GM12875 (cell line): ENCODE measurements at regions not wholly inside any gene's neighbourhood (a gene's known extent, or its start where the extent isn't known, plus 50 kb on each side); places are given as distances from the start of the nearest gene placed in this dataset.

Source experiments
- H3K4me3 ChIP-seq: one replicate; pipeline ENCODE4 v1.5.1; 2011; ENCODE audit warnings: low read depth, low read length, control low read depth
- CTCF ChIP-seq: IDR thresholded peaks from 2 replicates; pipeline ENCODE4 v1.5.1; 2011; ENCODE audit warnings: low read depth, mild to moderate bottlenecking, control low read depth, inconsistent platforms, low read length, moderate library complexity, borderline replicate concordance; ENCODE audit not compliant: insufficient read depth

GRCh38 chr1:98044071-98044697 is 123.3 kb upstream of the DPYD start:
- no peak for TF ChIP-seq CTCF
- H3K4me3 ChIP-seq: no peak overlapping the region

GRCh38 chr1:98035602-98036002 is 114.8 kb upstream of the DPYD start:
- TF ChIP-seq CTCF: no peak
- H3K4me3 ChIP-seq: no peak overlapping the region

- TF ChIP-seq CTCF: no peak
- H3K4me3 ChIP-seq: no peak overlapping the region
These were observed 113.7 kb upstream of the DPYD start for GRCh38 chr1:98034505-98034904.

- no peak overlapping the region for H3K4me3 ChIP-seq
These were observed 112.1 kb upstream of the DPYD start for GRCh38 chr1:98032958-98033357.

GRCh38 chr1:98030976-98031375 is 110.1 kb upstream of the DPYD start:
- H3K4me3 ChIP-seq: no peak overlapping the region
- no peak for TF ChIP-seq CTCF

More at GRCh38 chr1:98032958-98033357, 112.1 kb upstream of the DPYD start:
- no peak for TF ChIP-seq CTCF

GRCh38 chr1:98030483-98030882 is 109.6 kb upstream of the DPYD start:
- TF ChIP-seq CTCF: no peak
- no peak overlapping the region for H3K4me3 ChIP-seq

- H3K4me3 ChIP-seq: no peak overlapping the region
- TF ChIP-seq CTCF: no peak
These were observed 108.0 kb upstream of the DPYD start for GRCh38 chr1:98028800-98029199.
